Activated T-cell treated with anti-CD3 and anti-CD28 coated beads, Interleukin-2, amount 50 U/mL, for 4 hours (primary cell): ENCODE measurements at regions not wholly inside any gene's neighbourhood (a gene's known extent, or its start where the extent isn't known, plus 50 kb on each side); places are given as distances from the start of the nearest gene placed in this dataset.

Experiments used
- ATAC-seq, 2 donors: fragments of 200-7000 bp; cut with Tn5 transposase; one replicate each; pipeline ENCODE4 v1.10.0; 2021
- DNase-seq: peaks from one replicate; pipeline ENCODE4 v3.0.0-alpha.2; 2020
- H3K27me3 Mint-ChIP-seq: one replicate; pipeline ENCODE4 v1.8.0; 2021; ENCODE audit warnings: low read depth, mixed read lengths
- H3K36me3 Mint-ChIP-seq: one replicate; pipeline ENCODE4 v1.8.0; 2022; ENCODE audit warnings: mixed read lengths; ENCODE audit not compliant: insufficient read depth
- H3K4me1 Mint-ChIP-seq: one replicate; pipeline ENCODE4 v1.8.0; 2021; ENCODE audit warnings: low read depth, mixed read lengths
- H3K4me3 Mint-ChIP-seq: one replicate; pipeline ENCODE4 v1.8.0; 2021; ENCODE audit warnings: mild to moderate bottlenecking, moderate library complexity, mixed read lengths
- H3K9me3 Mint-ChIP-seq: one replicate; pipeline ENCODE4 v1.8.0; 2021; ENCODE audit warnings: mixed read lengths

DNA sequence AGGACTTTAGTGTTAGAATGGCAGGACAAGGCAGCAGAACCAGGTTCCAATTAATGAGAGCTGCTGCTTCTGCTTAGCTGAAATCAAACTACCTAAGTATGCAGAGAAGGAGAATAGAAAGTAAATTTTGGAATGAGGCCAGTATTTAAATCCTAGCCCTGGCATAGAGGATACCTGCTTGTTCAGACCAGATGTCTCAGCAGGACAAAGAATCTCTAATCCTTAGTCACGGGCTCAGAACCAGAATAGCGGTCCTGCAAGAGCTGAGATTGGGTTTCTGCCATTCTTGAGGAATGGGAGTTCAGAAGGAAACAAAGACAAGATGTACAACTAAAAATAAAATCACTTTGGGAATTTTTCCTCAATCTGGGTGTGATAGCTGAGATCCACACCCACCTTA, 550.8 kb upstream of the TMEM132C start:
- Mint-ChIP-seq H3K9me3 (peaks cover 4% of the 10 kb centered on the region), H3K4me1 (no peaks in the 10 kb centered on the region), H3K36me3 (no peaks in the 10 kb centered on the region), H3K4me3 (no peak overlapping the region), H3K27me3 (no peaks in the 10 kb centered on the region)
- ATAC-seq (no peak), DNase-seq (no peak)

DNA sequence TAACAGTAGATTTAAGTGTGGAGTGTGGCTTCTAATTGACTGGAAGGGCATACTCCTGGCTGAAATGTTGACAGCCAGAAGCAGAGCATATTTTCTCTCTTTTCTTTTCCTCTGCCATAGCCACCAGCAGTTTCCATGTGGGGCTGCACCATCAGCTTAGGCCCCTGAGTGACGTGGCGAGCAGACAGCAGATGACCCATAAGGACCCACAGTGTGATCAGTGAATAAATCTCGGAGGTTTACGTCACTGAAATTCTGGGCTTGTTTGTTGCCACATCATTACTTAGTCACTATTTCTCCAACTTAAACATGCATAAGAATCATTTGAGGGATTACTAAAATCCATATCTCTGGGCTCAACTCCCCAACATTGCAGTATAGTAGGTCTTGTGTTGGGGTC, 549.7 kb upstream of the TMEM132C start:
- H3K9me3 Mint-ChIP-seq, result peaks cover 4% of the 10 kb centered on the region
- no peaks in the 10 kb centered on the region for H3K36me3 Mint-ChIP-seq
- H3K4me1 Mint-ChIP-seq, result no peaks in the 10 kb centered on the region
- DNase-seq (no peak), ATAC-seq (no peak)
- no peak overlapping the region for H3K4me3 Mint-ChIP-seq
- no peaks in the 10 kb centered on the region for H3K27me3 Mint-ChIP-seq

DNA sequence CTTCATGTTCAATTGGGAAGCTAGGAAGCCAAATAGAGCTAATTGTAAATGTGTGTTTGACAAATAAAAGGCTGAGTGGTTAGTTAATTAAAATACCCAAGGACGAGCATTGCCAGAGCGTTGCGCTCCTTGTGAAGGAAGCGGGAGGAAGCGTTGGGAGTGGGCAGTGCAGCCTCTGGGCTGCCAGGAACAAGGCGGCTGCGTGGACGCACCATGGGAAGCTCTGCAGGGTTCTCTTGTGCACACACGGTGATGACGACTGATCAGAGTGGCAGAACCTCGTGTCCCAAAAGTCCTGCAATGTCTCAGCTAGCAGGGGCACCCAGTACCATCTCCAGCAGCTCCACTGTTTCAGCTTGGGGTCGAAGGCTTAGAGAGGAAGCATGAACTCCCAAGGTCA, 546.6 kb upstream of the TMEM132C start:
- H3K9me3 Mint-ChIP-seq, result no peaks in the 10 kb centered on the region
- H3K4me3 Mint-ChIP-seq, result no peak overlapping the region
- H3K4me1 Mint-ChIP-seq, result no peaks in the 10 kb centered on the region
- H3K27me3 Mint-ChIP-seq, result no peaks in the 10 kb centered on the region
- DNase-seq, result no peak
- no peak for ATAC-seq
- no peaks in the 10 kb centered on the region for H3K36me3 Mint-ChIP-seq

DNA sequence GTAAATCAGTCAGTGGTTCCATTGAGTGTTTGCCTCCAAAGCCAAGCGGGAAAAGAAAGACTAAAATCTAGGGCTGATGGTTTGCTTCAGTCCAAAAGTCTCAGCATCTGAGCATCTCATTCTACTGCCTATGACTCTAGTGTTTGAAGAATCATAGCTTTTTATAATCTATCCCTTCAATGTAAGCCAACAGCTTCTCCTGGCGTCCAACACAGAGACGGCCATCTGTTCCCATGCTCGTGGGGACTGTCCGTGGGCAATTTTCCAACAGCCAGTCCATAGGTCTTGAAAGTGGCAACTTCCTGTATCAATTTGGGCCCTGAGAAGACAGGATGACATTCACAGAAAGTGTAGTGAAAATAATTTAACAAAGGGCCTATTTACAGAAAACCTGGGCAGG, 544.4 kb upstream of the TMEM132C start:
- no peak overlapping the region for H3K4me3 Mint-ChIP-seq
- DNase-seq (no peak), ATAC-seq (no peak)
- H3K27me3 Mint-ChIP-seq, result no peaks in the 10 kb centered on the region
- no peaks in the 10 kb centered on the region for H3K36me3 Mint-ChIP-seq
- H3K9me3 Mint-ChIP-seq, result no peaks in the 10 kb centered on the region
- H3K4me1 Mint-ChIP-seq, result no peaks in the 10 kb centered on the region

DNA sequence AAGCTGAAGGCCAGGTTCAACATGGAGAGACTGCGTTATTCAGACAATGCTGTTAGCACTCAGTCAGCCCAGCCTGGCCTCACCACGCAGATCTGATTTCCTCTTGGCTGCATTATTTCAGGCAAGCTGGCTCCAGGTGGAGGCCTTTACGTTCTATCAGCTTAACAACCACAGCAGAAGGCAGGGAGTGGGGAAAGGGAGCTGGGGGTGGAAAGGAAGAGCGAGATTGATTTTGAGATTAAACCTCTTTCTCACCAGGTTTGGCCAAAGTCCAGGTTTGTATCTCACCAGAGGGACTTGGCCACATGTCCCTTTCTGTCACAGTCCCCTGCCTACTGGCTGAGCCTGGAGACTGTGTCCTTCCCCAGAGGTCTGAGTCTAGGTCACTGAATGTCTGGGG, 543.7 kb upstream of the TMEM132C start:
- H3K9me3 Mint-ChIP-seq, result no peaks in the 10 kb centered on the region

DNA sequence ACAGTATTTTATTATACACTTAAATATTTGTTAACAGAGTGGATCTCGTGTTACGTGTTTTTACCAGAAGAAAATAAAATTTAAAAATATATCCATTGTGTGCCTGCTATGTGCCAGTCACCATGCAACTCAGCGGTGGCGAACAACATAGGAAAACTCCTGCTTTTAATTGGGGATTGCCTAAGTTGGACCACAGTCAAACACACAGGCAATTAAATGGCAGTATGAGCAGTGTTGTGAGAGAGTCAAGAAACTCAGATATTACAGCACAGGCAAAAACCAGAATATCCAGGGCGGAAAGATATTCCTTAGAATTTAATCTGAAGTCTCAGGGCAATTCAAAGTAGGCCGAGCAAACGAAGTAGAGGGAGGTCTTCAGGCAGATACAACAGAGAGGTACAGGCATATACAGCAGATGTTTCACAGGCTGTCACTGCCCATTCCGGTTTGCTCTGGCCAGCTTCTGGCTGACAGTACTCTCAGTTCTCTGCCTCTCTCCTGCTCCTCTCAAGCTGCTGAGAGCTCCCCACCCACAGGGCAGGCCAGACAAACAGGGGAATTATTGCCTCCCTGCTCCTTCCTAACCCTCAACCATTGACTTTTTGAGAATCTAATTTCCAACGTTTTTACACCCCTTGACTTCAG, 540.2 kb upstream of the TMEM132C start:
- peaks cover 3% of the 10 kb centered on the region for H3K9me3 Mint-ChIP-seq
- ATAC-seq, result no peak
- no peak overlapping the region for H3K4me3 Mint-ChIP-seq
- no peaks in the 10 kb centered on the region for H3K27me3 Mint-ChIP-seq
- H3K36me3 Mint-ChIP-seq, result no peaks in the 10 kb centered on the region
- H3K4me1 Mint-ChIP-seq, result no peaks in the 10 kb centered on the region
- DNase-seq, result no peak

More for the DNA sequence above, 543.7 kb upstream of the TMEM132C start:
- H3K36me3 Mint-ChIP-seq, result no peaks in the 10 kb centered on the region
- DNase-seq (no peak), ATAC-seq (no peak)
- no peaks in the 10 kb centered on the region for H3K27me3 Mint-ChIP-seq
- no peak overlapping the region for H3K4me3 Mint-ChIP-seq
- no peaks in the 10 kb centered on the region for H3K4me1 Mint-ChIP-seq

DNA sequence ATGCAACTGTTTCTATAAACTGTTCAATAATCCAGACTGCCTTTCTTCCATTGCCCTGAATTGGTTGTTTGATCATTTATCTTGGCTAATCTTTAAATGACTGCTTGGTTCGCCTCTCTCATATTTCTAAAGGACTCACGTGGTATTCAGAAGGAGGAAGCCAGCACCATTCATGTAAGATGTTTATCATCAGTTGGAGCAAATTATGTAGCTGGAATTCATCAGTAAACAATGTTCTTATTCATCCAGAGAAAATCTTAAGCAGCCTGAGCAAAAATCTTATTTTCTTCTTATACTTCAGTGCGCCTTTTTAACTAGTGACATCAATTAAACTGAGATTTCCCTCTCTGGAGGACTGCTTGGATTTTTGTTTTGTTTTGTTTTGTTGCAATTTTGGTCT, 538.7 kb upstream of the TMEM132C start:
- no peak for DNase-seq
- H3K27me3 Mint-ChIP-seq, result no peaks in the 10 kb centered on the region
- no peak overlapping the region for H3K4me3 Mint-ChIP-seq
- peaks cover 5% of the 10 kb centered on the region for H3K9me3 Mint-ChIP-seq
- no peaks in the 10 kb centered on the region for H3K4me1 Mint-ChIP-seq
- ATAC-seq, result no peak
- no peaks in the 10 kb centered on the region for H3K36me3 Mint-ChIP-seq

DNA sequence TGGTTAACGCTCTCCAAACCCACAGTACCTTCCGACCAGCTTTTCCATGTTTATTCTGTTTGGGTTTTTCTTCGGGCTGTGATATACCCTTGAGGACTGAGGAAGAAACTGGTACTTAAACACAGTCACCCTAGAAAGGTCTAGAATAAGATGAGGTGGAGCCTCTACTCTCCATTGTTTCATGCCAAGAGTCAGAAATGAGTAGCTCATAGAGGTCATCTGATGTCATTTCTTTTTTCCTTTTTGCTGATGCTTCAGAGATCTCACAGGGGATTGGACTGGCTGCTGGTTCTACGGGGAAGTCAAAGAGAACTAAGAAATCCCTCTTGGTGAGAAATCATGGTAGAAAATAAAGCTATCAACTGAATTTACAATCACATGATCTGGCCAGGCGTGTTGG, 538.2 kb upstream of the TMEM132C start:
- no peaks in the 10 kb centered on the region for H3K36me3 Mint-ChIP-seq
- no peak overlapping the region for H3K4me3 Mint-ChIP-seq
- H3K4me1 Mint-ChIP-seq, result no peaks in the 10 kb centered on the region
- peaks cover 9% of the 10 kb centered on the region for H3K9me3 Mint-ChIP-seq
- ATAC-seq (no peak), DNase-seq (no peak)
- H3K27me3 Mint-ChIP-seq, result no peaks in the 10 kb centered on the region

DNA sequence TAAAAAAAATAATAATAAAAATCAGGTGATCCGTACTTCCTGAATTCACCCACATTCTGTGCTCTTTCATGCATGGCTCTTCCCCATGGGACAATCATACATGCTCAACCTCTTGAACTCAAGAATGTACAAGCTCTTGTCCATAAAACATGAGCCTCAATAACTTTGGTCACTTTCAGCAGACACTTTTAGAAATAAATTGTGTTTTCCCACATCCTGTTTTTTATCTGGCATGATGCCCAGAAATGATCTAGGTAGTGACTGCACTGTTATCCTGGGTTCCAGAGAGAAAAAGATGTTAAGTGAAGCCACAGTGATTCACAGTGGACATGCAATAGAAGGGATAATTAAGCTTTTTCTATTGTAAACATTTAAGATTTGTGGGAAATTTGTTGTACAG, 537.6 kb upstream of the TMEM132C start:
- ATAC-seq (no peak), DNase-seq (no peak)
- Mint-ChIP-seq H3K9me3 (peaks cover 9% of the 10 kb centered on the region), H3K27me3 (no peaks in the 10 kb centered on the region), H3K36me3 (no peaks in the 10 kb centered on the region), H3K4me1 (no peaks in the 10 kb centered on the region), H3K4me3 (no peak overlapping the region)

DNA sequence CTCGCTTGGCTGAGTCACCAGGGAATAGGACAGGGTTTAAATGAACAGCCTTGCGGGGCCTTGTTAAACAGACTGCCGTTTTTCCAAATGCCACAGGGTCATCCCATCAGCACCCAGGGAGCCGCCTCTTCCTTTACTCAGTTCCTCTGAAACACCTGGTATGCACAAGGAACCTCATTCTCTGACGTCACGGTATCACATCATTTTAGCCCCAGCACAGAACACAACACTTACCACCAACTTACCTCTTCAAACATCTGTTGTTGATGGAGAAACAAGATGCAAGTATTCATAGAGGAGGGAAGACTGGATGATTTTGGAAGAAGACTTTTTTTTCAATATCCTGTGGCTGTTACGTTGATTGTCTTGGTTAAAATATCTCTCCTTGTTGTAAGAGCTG, 535.3 kb upstream of the TMEM132C start:
- Mint-ChIP-seq H3K27me3 (no peaks in the 10 kb centered on the region), H3K9me3 (peaks cover 9% of the 10 kb centered on the region), H3K36me3 (no peaks in the 10 kb centered on the region), H3K4me3 (no peak overlapping the region), H3K4me1 (no peaks in the 10 kb centered on the region)
- ATAC-seq (no peak), DNase-seq (no peak)

DNA sequence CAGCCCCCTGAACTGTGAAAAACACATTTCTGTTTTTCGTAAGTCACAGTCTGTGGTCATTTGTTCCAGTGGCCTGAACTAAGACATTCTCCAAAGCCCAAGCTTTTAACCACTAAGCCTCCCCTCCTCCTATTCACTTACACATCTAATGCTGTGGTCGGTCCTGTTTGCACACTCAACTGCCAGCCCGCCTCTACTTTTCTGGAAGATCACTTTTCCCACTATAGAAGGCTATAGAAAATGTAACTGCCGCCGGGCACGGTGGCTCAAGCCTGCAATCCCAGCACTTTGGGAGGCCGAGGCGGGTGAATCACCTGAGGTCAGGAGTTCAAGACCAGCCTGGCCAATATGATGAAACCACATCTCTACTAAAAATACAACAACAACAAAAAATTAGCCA, 524.7 kb upstream of the TMEM132C start:
- Mint-ChIP-seq H3K9me3 (peaks cover 5% of the 10 kb centered on the region), H3K36me3 (no peaks in the 10 kb centered on the region), H3K4me1 (no peaks in the 10 kb centered on the region), H3K4me3 (no peak overlapping the region), H3K27me3 (no peaks in the 10 kb centered on the region)
- ATAC-seq (no peak), DNase-seq (no peak)

DNA sequence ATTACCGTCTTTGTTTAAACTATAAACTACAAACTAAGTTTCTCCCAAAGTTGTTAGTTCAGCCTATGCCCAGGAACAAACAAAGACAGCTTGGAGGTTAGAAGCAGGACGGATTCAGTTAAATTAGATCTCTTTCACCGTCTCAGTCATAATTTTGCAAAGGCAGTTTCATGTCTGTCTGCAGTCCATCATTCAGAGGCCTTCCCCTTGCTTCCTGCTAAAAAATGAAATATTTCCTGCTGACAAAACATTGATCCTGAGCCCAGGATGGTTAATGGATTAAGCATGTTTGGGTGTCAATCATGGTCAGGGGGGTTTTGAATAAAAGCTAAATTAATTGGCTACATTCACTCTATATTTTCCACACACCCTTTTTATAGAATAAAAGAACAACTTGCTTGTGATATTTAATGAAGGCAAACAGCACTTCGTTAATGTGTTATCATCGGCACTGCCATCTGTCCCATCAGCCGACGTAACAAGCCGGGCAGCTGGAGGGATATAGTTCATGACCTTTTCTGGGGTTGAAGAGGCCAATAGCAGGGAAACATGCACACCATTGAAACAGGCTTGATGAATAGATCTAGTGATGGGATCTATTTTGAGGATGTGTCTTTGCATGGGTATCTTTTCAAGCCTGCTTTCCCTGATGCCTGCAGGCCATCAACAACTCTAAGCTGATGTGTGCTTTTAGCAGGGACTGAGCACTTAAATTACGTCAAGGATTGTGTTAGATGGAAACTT, 521.3 kb upstream of the TMEM132C start:
- Mint-ChIP-seq H3K36me3 (no peaks in the 10 kb centered on the region), H3K9me3 (peaks cover 6% of the 10 kb centered on the region), H3K4me1 (no peaks in the 10 kb centered on the region), H3K27me3 (no peaks in the 10 kb centered on the region), H3K4me3 (no peak overlapping the region)
- ATAC-seq, result no peak
- no peak for DNase-seq

DNA sequence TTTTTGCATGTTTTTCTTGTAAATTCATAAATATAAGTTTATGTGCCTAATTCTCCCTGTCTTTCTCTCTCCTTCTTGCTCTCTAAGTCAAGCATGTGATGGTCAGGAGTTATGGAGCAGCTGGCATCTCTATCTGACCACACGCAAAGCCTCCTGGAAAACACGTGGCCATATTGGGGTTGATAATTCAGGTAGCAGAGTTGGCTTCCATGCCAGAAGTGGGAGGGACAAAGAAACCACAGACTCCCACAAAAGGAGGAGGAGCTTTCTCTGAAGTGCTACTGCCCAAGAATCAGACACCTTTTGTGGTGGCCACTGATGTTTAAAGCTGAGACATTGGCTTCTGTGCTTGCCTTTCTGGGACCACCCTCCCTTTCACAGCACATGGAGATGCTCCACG, 517.6 kb upstream of the TMEM132C start:
- H3K9me3 Mint-ChIP-seq, result peaks cover 11% of the 10 kb centered on the region
- no peak overlapping the region for H3K4me3 Mint-ChIP-seq
- no peak for DNase-seq
- H3K4me1 Mint-ChIP-seq, result no peaks in the 10 kb centered on the region
- no peaks in the 10 kb centered on the region for H3K27me3 Mint-ChIP-seq
- ATAC-seq, result no peak
- no peaks in the 10 kb centered on the region for H3K36me3 Mint-ChIP-seq

DNA sequence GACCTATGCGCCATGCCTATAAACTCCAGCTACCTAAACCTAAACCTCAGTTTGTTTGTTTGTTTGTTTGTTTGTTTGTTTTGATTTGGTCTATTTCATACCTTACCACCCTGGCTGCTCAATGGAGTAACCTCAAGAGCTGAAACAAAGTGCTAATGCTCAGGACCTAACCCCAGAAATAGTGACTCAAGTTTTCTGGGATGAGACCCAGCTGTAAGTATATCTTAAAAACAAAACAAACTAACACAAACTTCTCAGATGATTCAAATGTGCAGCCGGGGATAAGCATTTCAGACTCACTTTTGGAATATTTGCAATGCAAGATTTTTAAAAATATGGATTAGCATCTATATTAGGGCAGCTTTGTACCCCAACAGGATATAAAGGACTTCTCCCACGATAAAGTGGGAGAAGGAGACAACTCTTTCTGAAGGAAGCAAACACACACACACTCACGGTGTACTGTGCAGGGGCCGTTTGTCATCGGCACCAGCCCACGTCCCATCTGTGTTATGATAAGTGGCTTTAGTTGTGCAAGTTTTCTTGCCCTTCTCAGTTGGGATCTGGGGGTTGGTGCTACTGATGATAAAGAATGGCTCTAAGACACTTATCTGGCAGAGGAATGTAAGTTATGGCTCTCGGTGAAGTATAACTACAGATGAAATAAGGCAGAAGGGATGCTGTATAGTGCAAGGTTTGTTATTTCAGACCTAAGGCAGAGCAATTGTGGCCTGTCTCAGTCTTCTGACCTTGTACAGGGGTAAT, 516.7 kb upstream of the TMEM132C start:
- Mint-ChIP-seq H3K9me3 (peaks cover 8% of the 10 kb centered on the region), H3K4me1 (no peaks in the 10 kb centered on the region), H3K4me3 (no peak overlapping the region), H3K36me3 (no peaks in the 10 kb centered on the region), H3K27me3 (no peaks in the 10 kb centered on the region)
- no peak for ATAC-seq
- no peak for DNase-seq

DNA sequence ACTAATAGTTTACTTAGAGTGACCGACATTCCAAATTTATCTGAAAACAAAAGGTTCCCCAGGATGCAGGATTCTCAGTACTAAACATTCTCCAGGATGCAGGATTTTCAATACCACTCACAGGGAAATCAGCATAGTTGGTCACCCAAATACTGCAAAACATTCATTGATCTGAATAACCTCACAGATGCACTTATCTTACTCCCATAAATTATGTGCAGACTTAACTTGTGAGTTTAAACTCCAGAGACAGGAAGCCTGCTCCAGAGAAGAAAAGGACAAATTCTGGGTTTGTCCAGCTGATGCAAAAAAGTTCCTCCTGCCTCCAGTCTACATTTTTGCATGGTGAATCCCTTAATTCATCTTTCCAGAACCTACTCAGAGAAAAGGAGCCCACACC, 514.2 kb upstream of the TMEM132C start:
- DNase-seq, result no peak
- peaks cover 15% of the 10 kb centered on the region for H3K9me3 Mint-ChIP-seq
- H3K4me1 Mint-ChIP-seq, result no peaks in the 10 kb centered on the region
- H3K36me3 Mint-ChIP-seq, result no peaks in the 10 kb centered on the region
- no peak overlapping the region for H3K4me3 Mint-ChIP-seq
- H3K27me3 Mint-ChIP-seq, result no peaks in the 10 kb centered on the region
- ATAC-seq, result no peak
